ENCODE measurements at regions not wholly inside any gene's neighbourhood (a gene's known extent, or its start where the extent isn't known, plus 50 kb on each side); places are given as distances from the start of the nearest gene placed in this dataset.

DNA sequence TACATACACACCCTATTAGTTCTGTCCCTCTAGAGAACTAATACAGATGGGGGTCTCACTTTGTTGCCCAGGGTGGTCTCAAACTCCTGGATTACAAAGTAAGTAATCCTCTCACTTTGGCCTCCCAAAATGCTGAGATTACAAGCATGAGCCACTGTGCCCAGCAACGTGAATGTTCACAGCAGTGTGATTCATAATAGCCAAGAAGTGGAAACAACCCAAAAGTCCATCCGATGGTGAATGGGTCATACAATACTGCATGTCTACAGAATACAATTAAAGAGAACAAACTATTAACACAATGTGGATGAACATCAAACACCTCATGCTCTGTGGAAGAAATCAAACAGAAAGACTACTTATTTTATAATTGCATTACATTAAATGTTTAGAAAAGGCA, 57.3 kb upstream of the SYNE2 start:
- Histone ChIP-seq H3K36me3 (ENCODE audit: control insufficient read depth in 2 of 2, extremely low read depth in 1 of 2, insufficient read depth in 2 of 2, low read length in 2 of 2) (no peaks in the 10 kb centered on the region), H3K4me3 (ENCODE audit: control insufficient read depth in 2 of 3, extremely low read depth in 1 of 3, insufficient read depth in 2 of 3, low read depth in 1 of 3, low read length in 3 of 3) (no peak overlapping the region), H3K4me1 (ENCODE audit: control insufficient read depth, extremely low read depth, insufficient read depth, low read length) (peaks cover 4% of the 10 kb centered on the region), H3K27me3 (ENCODE audit: control insufficient read depth, extremely low read depth, insufficient read depth, low read length) (no peaks in the 10 kb centered on the region), H4K20me1 (ENCODE audit: control insufficient read depth, extremely low read depth, insufficient read depth, low read length) (no peaks in the 10 kb centered on the region), H2AFZ (ENCODE audit: control insufficient read depth, low read length) (no peak overlapping the region), H3K9ac (ENCODE audit: control insufficient read depth, extremely low read depth, insufficient read depth, low read length) (no peak overlapping the region), H3K9me3 (ENCODE audit: control insufficient read depth, low read depth, low read length) (no peaks in the 10 kb centered on the region), H3K4me2 (ENCODE audit: control insufficient read depth, extremely low read depth, insufficient read depth, low read depth, low read length) (no peak overlapping the region), H3K9me1 (ENCODE audit: control insufficient read depth, extremely low read depth, insufficient read depth, low read length) (no peaks in the 10 kb centered on the region), H3K79me2 (ENCODE audit: control insufficient read depth, insufficient read depth, low read length) (no peaks in the 10 kb centered on the region), H3K27ac (ENCODE audit: control insufficient read depth, insufficient read depth, low read length) (no peak overlapping the region)
- dilution Hi-C loops (cut with MboI; ENCODE audit: extremely low pct_ligation_motif_present, low sequenced_read_pairs) = no loop called here
- TF ChIP-seq, protein P1, sequence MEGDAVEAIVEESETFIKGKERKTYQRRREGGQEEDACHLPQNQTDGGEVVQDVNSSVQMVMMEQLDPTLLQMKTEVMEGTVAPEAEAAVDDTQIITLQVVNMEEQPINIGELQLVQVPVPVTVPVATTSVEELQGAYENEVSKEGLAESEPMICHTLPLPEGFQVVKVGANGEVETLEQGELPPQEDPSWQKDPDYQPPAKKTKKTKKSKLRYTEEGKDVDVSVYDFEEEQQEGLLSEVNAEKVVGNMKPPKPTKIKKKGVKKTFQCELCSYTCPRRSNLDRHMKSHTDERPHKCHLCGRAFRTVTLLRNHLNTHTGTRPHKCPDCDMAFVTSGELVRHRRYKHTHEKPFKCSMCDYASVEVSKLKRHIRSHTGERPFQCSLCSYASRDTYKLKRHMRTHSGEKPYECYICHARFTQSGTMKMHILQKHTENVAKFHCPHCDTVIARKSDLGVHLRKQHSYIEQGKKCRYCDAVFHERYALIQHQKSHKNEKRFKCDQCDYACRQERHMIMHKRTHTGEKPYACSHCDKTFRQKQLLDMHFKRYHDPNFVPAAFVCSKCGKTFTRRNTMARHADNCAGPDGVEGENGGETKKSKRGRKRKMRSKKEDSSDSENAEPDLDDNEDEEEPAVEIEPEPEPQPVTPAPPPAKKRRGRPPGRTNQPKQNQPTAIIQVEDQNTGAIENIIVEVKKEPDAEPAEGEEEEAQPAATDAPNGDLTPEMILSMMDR (optimal IDR thresholded peaks at IDR 0.05 in 1 of 3, IDR thresholded peaks at IDR 0.05 in 1 of 3, conservative IDR thresholded peaks at IDR 0.05 in 1 of 3; ENCODE audit: extremely low read depth in 1 of 3, insufficient read depth in 2 of 3, low read length in 3 of 3) = no peak
- no peak for TF ChIP-seq EZH2 (IDR thresholded peaks at IDR 0.05; ENCODE audit: low read length)
- FAIRE-seq = no peak
- no peak for DNase-seq (ENCODE audit: low read depth, low spot score)

DNA sequence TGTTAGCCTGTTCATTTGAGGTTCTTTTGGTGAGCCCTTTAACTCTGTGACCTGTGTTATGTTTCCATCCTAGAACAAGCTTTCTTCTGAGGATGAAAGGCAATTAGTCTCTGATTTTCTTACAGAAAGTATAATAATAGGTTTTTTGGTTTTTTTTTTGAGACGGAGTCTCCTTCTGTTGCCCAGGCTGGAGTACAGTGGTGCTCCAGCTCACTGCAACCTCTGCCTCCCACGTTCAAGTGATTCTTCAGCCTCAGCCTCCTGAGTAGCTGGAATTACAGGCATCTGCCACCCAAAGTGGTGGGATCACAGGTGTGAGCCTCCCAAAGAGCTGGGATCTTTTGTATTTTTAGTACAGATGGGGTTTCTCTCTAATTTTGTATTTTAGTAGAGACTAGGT, 52.7 kb upstream of the SYNE2 start:
- Histone ChIP-seq H3K4me2 (ENCODE audit: control insufficient read depth, extremely low read depth, insufficient read depth, low read depth, low read length) (peak overlapping the region; percentile 77), H3K4me3 (ENCODE audit: control insufficient read depth in 2 of 3, extremely low read depth in 1 of 3, insufficient read depth in 2 of 3, low read depth in 1 of 3, low read length in 3 of 3) (peak overlapping the region in 1 of 3 experiments; percentile 48), H3K9me1 (ENCODE audit: control insufficient read depth, extremely low read depth, insufficient read depth, low read length) (no peaks in the 10 kb centered on the region), H3K9ac (ENCODE audit: control insufficient read depth, extremely low read depth, insufficient read depth, low read length) (no peak overlapping the region), H2AFZ (ENCODE audit: control insufficient read depth, low read length) (peak overlapping the region; percentile 56), H3K9me3 (ENCODE audit: control insufficient read depth, low read depth, low read length) (no peaks in the 10 kb centered on the region), H3K27ac (ENCODE audit: control insufficient read depth, insufficient read depth, low read length) (no peak overlapping the region), H3K79me2 (ENCODE audit: control insufficient read depth, insufficient read depth, low read length) (no peaks in the 10 kb centered on the region), H3K4me1 (ENCODE audit: control insufficient read depth, extremely low read depth, insufficient read depth, low read length) (peaks cover 4% of the 10 kb centered on the region), H3K27me3 (ENCODE audit: control insufficient read depth, extremely low read depth, insufficient read depth, low read length) (no peaks in the 10 kb centered on the region), H3K36me3 (ENCODE audit: control insufficient read depth in 2 of 2, extremely low read depth in 1 of 2, insufficient read depth in 2 of 2, low read length in 2 of 2) (no peaks in the 10 kb centered on the region), H4K20me1 (ENCODE audit: control insufficient read depth, extremely low read depth, insufficient read depth, low read length) (no peaks in the 10 kb centered on the region)
- dilution Hi-C loops (cut with MboI; ENCODE audit: extremely low pct_ligation_motif_present, low sequenced_read_pairs) = no loop called here
- no peak for DNase-seq (ENCODE audit: low read depth, low spot score)
- no peak for TF ChIP-seq EZH2 (IDR thresholded peaks at IDR 0.05; ENCODE audit: low read length)
- TF ChIP-seq, protein P1 (optimal IDR thresholded peaks at IDR 0.05 in 1 of 3, IDR thresholded peaks at IDR 0.05 in 1 of 3, conservative IDR thresholded peaks at IDR 0.05 in 1 of 3; ENCODE audit: extremely low read depth in 1 of 3, insufficient read depth in 2 of 3, low read length in 3 of 3) = no peak
- no peak for FAIRE-seq
